Adrenal gland (tissue), 9 donors: ENCODE measurements at regions not wholly inside any gene's neighbourhood (a gene's known extent, or its start where the extent isn't known, plus 50 kb on each side); places are given as distances from the start of the nearest gene placed in this dataset.

Source experiments
- DNase-seq, 7 donors: peaks; one replicate each; pipeline ENCODE4 v3.0.0-alpha.2; 2019 to 2020
- H3K27ac ChIP-seq, 5 donors: fragments of 200-600 bp; sonication (generic) in 4 of 5; 1 replicate in 3 of 5; 2 replicates in 2 of 5; pipeline versions ENCODE4 v1.5.1 to v1.8.0; 2016 to 2020; ENCODE audit warnings: mild to moderate bottlenecking in 1 of 5
- H3K27me3 ChIP-seq: fragments of 200-600 bp; 2 replicates; pipeline ENCODE4 v1.8.0; 2021
- H3K36me3 ChIP-seq, 2 donors: fragments of 200-600 bp; replicated peaks in 1 of 2; 1 replicate in 1 of 2; 2 replicates in 1 of 2; pipeline versions ENCODE4 v1.5.1 to v1.8.0; 2018 to 2022
- H3K4me1 ChIP-seq, 2 donors: fragments of 200-600 bp; replicated peaks in 1 of 2; 1 replicate in 1 of 2; 2 replicates in 1 of 2; pipeline versions ENCODE4 v1.5.1 to v1.8.0; 2018 to 2021
- H3K4me3 ChIP-seq, 4 donors: fragments of 200-600 bp; sonication (generic) in 3 of 4; one replicate each; pipeline ENCODE4 v1.5.1; 2016 to 2018
- H3K9me3 ChIP-seq, 3 donors: fragments of 200-600 bp; sonication (generic) in 1 of 3; replicated peaks in 1 of 3; 1 replicate in 2 of 3; 2 replicates in 1 of 3; pipeline versions ENCODE4 v1.5.1 to v1.8.0; 2016 to 2021
- CTCF ChIP-seq, 6 experiments: fragments of 450-650 bp in 4 of 6; fragments of 200-600 bp in 2 of 6; sonication (generic) in 1 of 6; IDR thresholded peaks; 1 replicate in 5 of 6; 2 replicates in 1 of 6; pipeline versions ENCODE4 v1.5.1 to v1.8.0; 2016 to 2021; ENCODE audit warnings: antibody characterized with exemption in 6 of 6, mild to moderate bottlenecking in 2 of 6, moderate library complexity in 1 of 6
- POLR2A ChIP-seq, 2 donors: fragments of 450-650 bp; IDR thresholded peaks; one replicate each; pipeline ENCODE4 v1.6.1; 2017; ENCODE audit warnings: antibody characterized with exemption in 2 of 2, mild to moderate bottlenecking in 2 of 2, moderate library complexity in 1 of 2
- WGBS, 4 donors: extraction: QIAGEN DNeasy Blood & Tissue Kit in 2 of 4; methylation state at CpG; one replicate each; pipeline versions ENCODE4 v1.1.5 to v1.1.7; 2013 to 2017; 5-methylcytosine and 5-hydroxymethylcytosine counted together
- intact Hi-C, 2 donors: fragments of 100-400 bp; cut with DNase I; formaldehyde crosslinking; loops; one replicate each; pipeline versions ENCODE4 v1.14.1 to v1.15.0; 2022 to 2023
- donor health status: healthy with polysubstance abuse.
- donor health status: Bipolar disorder and iron deficiency.
- donor health status: DM: yes; HTN: yes; CAD: no.
- donor health status: DM: no; HTN: no; CAD: no.
- donor health status: DM: no; HTN: no; CAD: no.

- DNase-seq = peak; percentile 61 to 88 (median 85)
- intact Hi-C loops = no loop called here
- no peak for TF ChIP-seq POLR2A (IDR thresholded peaks at IDR 0.05)
- no peak for TF ChIP-seq CTCF (IDR thresholded peaks at IDR 0.05)
- H3K27ac ChIP-seq = peak overlapping the region in 1 of 5 donors; percentile 32
- no peaks in the 10 kb centered on the region for H3K9me3 ChIP-seq
- WGBS, 4 donors = 50 to 73% (median 57%) methylated on average over 1 to 2 of the region's 2 CpGs
- H3K27me3 ChIP-seq = no peaks in the 10 kb centered on the region
- no peak overlapping the region for H3K4me3 ChIP-seq
- H3K36me3 ChIP-seq = no peaks in the 10 kb centered on the region
- no peaks in the 10 kb centered on the region for H3K4me1 ChIP-seq
Measured at GRCh38 chr1:181255270-181255929, 166.9 kb downstream of the IER5 start.

- H3K4me3 ChIP-seq = no peak overlapping the region
- no peaks in the 10 kb centered on the region for H3K27me3 ChIP-seq
- no peaks in the 10 kb centered on the region for H3K4me1 ChIP-seq
- no peak overlapping the region for H3K27ac ChIP-seq
- H3K9me3 ChIP-seq = no peaks in the 10 kb centered on the region
- TF ChIP-seq CTCF (IDR thresholded peaks at IDR 0.05) = no peak
- no peak for TF ChIP-seq POLR2A (IDR thresholded peaks at IDR 0.05)
- WGBS, 4 donors = 75 to 89% (median 82%) methylated on average over 5 of the region's 5 CpGs
- intact Hi-C loops = no loop called here
- H3K36me3 ChIP-seq = no peaks in the 10 kb centered on the region
- no peak for DNase-seq
Measured at GRCh38 chr1:181257117-181257516, 168.6 kb downstream of the IER5 start.

GRCh38 chr1:181259026-181259745, 170.7 kb downstream of the IER5 start:
- no peaks in the 10 kb centered on the region for H3K9me3 ChIP-seq
- no peak for TF ChIP-seq CTCF (IDR thresholded peaks at IDR 0.05)
- TF ChIP-seq POLR2A (IDR thresholded peaks at IDR 0.05) = no peak
- WGBS, 4 donors = 59 to 73% (median 60%) methylated on average over 5 of the region's 5 CpGs
- intact Hi-C loops = no loop called here
- H3K4me3 ChIP-seq = no peak overlapping the region
- no peaks in the 10 kb centered on the region for H3K4me1 ChIP-seq
- no peak overlapping the region for H3K27ac ChIP-seq
- no peaks in the 10 kb centered on the region for H3K36me3 ChIP-seq
- H3K27me3 ChIP-seq = no peaks in the 10 kb centered on the region
- no peak for DNase-seq

GRCh38 chr1:181260271-181260670, 171.8 kb downstream of the IER5 start:
- Histone ChIP-seq H3K4me1 (no peaks in the 10 kb centered on the region), H3K27me3 (no peaks in the 10 kb centered on the region), H3K9me3 (no peaks in the 10 kb centered on the region), H3K4me3 (no peak overlapping the region), H3K27ac (no peak overlapping the region), H3K36me3 (no peaks in the 10 kb centered on the region)
- WGBS, 4 donors = 80 to 91% (median 84%) methylated on average over 3 of the region's 3 CpGs
- DNase-seq = no peak
- no peak for TF ChIP-seq CTCF (IDR thresholded peaks at IDR 0.05)
- no peak for TF ChIP-seq POLR2A (IDR thresholded peaks at IDR 0.05)
- intact Hi-C loops = no loop called here
